HL-60 (cell line): ENCODE measurements at regions not wholly inside any gene's neighbourhood (a gene's known extent, or its start where the extent isn't known, plus 50 kb on each side); places are given as distances from the start of the nearest gene placed in this dataset.

Experiments used
- GABPA ChIP-seq: IDR thresholded peaks from 2 replicates; pipeline ENCODE4 v1.6.1; 2012; ENCODE audit warnings: low read depth
- POLR2AphosphoS5 ChIP-seq: IDR thresholded peaks from 2 replicates; pipeline ENCODE4 v1.6.1; 2012; ENCODE audit warnings: low read depth
- TF ChIP-seq, protein P1 (sequence below): IDR thresholded peaks from one replicate; pipeline ENCODE4 v1.5.1; 2011; ENCODE audit warnings: low read length, control low read depth, inconsistent platforms; ENCODE audit not compliant: insufficient read depth
- TF ChIP-seq, protein P2 (sequence below): IDR thresholded peaks from 2 replicates; pipeline ENCODE4 v1.6.1; 2012; ENCODE audit warnings: low read depth; ENCODE audit not compliant: insufficient replicate concordance

DNA sequence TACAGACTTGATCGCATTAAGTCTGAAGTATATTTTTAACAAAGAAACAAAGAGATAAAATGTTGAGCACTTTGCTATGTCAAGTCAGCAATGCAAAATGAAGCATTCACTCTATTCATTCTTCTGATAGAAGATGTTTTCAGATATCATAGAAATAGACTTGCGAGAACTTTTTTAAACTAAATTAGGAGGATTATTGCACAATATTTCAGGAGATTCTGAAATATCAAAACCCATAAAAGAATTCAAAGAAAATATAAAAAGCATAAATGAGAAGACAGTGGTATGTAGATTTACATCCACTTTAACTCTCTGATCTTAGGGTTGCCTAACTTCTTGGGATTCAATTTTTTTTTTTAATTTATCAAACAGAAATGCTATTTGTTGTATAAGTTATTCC is 81.1 kb upstream of the PABPC4L start:
- TF ChIP-seq POLR2AphosphoS5 (no peak), GABPA (no peak)
- TF ChIP-seq, protein P1, sequence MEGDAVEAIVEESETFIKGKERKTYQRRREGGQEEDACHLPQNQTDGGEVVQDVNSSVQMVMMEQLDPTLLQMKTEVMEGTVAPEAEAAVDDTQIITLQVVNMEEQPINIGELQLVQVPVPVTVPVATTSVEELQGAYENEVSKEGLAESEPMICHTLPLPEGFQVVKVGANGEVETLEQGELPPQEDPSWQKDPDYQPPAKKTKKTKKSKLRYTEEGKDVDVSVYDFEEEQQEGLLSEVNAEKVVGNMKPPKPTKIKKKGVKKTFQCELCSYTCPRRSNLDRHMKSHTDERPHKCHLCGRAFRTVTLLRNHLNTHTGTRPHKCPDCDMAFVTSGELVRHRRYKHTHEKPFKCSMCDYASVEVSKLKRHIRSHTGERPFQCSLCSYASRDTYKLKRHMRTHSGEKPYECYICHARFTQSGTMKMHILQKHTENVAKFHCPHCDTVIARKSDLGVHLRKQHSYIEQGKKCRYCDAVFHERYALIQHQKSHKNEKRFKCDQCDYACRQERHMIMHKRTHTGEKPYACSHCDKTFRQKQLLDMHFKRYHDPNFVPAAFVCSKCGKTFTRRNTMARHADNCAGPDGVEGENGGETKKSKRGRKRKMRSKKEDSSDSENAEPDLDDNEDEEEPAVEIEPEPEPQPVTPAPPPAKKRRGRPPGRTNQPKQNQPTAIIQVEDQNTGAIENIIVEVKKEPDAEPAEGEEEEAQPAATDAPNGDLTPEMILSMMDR: no peak
- TF ChIP-seq, protein P2, sequence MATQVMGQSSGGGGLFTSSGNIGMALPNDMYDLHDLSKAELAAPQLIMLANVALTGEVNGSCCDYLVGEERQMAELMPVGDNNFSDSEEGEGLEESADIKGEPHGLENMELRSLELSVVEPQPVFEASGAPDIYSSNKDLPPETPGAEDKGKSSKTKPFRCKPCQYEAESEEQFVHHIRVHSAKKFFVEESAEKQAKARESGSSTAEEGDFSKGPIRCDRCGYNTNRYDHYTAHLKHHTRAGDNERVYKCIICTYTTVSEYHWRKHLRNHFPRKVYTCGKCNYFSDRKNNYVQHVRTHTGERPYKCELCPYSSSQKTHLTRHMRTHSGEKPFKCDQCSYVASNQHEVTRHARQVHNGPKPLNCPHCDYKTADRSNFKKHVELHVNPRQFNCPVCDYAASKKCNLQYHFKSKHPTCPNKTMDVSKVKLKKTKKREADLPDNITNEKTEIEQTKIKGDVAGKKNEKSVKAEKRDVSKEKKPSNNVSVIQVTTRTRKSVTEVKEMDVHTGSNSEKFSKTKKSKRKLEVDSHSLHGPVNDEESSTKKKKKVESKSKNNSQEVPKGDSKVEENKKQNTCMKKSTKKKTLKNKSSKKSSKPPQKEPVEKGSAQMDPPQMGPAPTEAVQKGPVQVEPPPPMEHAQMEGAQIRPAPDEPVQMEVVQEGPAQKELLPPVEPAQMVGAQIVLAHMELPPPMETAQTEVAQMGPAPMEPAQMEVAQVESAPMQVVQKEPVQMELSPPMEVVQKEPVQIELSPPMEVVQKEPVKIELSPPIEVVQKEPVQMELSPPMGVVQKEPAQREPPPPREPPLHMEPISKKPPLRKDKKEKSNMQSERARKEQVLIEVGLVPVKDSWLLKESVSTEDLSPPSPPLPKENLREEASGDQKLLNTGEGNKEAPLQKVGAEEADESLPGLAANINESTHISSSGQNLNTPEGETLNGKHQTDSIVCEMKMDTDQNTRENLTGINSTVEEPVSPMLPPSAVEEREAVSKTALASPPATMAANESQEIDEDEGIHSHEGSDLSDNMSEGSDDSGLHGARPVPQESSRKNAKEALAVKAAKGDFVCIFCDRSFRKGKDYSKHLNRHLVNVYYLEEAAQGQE: no peak
